Memory B cell (primary cell): ENCODE measurements at regions not wholly inside any gene's neighbourhood (a gene's known extent, or its start where the extent isn't known, plus 50 kb on each side); places are given as distances from the start of the nearest gene placed in this dataset.

Experiments used
- ATAC-seq: fragments of 150-1000 bp; cut with Tn5 transposase; 2 replicates; pipeline ENCODE4 v1.10.0; 2021; ENCODE audit warnings: low read depth, mild to moderate bottlenecking, moderate library complexity
- DNase-seq, 2 donors: peaks; one replicate each; pipeline ENCODE4 v3.0.0; 2022; ENCODE audit warnings: low spot score in 2 of 2
- H3K27ac Mint-ChIP-seq: one replicate; pipeline ENCODE4 v1.8.0; 2022; ENCODE audit warnings: mild to moderate bottlenecking, moderate library complexity, mixed read lengths
- H3K27me3 Mint-ChIP-seq: one replicate; pipeline ENCODE4 v1.8.0; 2022; ENCODE audit warnings: mixed read lengths
- H3K36me3 Mint-ChIP-seq: one replicate; pipeline ENCODE4 v1.8.0; 2022; ENCODE audit warnings: mild to moderate bottlenecking, mixed read lengths
- H3K4me1 Mint-ChIP-seq: one replicate; pipeline ENCODE4 v1.8.0; 2022; ENCODE audit warnings: mixed read lengths
- H3K4me3 Mint-ChIP-seq: one replicate; pipeline ENCODE4 v1.8.0; 2022; ENCODE audit warnings: mild to moderate bottlenecking, moderate library complexity, mixed read lengths
- H3K9me3 Mint-ChIP-seq: one replicate; pipeline ENCODE4 v1.8.0; 2022; ENCODE audit warnings: mixed read lengths

- no peak overlapping the region for H3K27ac Mint-ChIP-seq
Observed at GRCh38 chr3:72088486-72089025, 303.6 kb upstream of the PROK2 start.

GRCh38 chr3:72087420-72087819 lies 302.5 kb upstream of the PROK2 start:
- H3K27me3 Mint-ChIP-seq, result peaks cover 9% of the 10 kb centered on the region
- H3K27ac Mint-ChIP-seq, result no peak overlapping the region
- H3K36me3 Mint-ChIP-seq, result no peaks in the 10 kb centered on the region
- H3K9me3 Mint-ChIP-seq, result no peaks in the 10 kb centered on the region
- peaks cover 11% of the 10 kb centered on the region for H3K4me1 Mint-ChIP-seq
- H3K4me3 Mint-ChIP-seq, result no peak overlapping the region
- ATAC-seq, result no peak
- no peak for DNase-seq

More at GRCh38 chr3:72088486-72089025, 303.6 kb upstream of the PROK2 start:
- H3K36me3 Mint-ChIP-seq, result no peaks in the 10 kb centered on the region
- H3K4me1 Mint-ChIP-seq, result peaks cover 12% of the 10 kb centered on the region
- ATAC-seq (no peak), DNase-seq (no peak)
- H3K4me3 Mint-ChIP-seq, result no peak overlapping the region
- peaks cover 7% of the 10 kb centered on the region for H3K27me3 Mint-ChIP-seq
- H3K9me3 Mint-ChIP-seq, result no peaks in the 10 kb centered on the region

DNA sequence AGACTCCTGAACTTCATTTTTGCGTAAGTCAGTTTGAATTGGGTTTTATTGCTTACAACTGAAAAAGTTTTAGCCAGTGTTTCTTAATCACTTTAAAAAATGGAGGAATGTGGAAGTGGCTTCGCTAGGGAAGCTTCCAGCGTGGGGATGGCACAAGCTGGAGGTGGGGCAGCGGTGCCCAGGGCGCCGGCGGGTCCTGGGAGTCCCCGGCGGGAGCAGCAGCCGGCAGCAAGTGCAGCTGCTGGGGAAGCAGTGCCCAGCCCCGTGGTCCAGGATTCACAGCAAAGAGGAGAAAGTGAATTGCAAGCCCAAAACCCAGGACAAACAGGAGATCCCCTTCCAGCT lies 301.8 kb upstream of the PROK2 start:
- ATAC-seq (no peak), DNase-seq (no peak)
- Mint-ChIP-seq H3K27me3 (peaks cover 9% of the 10 kb centered on the region), H3K4me1 (peaks cover 15% of the 10 kb centered on the region), H3K9me3 (no peaks in the 10 kb centered on the region), H3K36me3 (no peaks in the 10 kb centered on the region), H3K4me3 (no peak overlapping the region), H3K27ac (no peak overlapping the region)

DNA sequence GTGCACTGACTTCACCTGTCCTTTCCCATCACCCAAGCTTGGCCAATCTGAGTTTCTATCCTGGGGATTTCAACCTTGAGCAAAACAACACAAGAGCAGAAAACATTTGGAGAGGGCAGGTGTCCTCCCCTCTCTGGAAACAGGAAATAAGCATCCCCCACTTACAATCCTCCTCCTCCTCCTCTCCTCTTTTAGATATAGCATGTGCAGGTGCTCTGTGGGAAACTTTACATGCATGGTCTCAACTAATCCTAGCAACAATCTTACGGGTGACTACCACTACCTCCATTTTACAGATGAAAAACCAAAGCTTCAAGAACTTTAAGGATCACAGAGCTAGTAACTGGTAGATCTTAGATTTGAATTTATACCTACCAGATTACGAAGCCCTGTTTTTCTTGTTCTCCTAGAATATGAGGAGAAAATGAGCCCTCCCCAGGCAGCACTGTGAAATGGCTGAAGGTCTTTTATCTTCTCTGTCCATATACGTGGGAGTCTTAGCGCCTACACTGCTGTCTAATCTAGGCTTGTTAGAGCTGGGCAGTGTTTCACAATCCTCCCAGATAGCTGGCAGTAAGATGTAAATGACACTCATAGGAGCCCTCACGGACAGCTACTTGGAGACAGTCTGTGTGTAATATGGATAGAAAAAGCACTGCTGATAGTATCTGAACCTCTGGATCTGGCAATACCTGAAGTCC lies 301.2 kb upstream of the PROK2 start:
- ATAC-seq, result no peak
- H3K27ac Mint-ChIP-seq, result no peak overlapping the region
- peaks cover 9% of the 10 kb centered on the region for H3K27me3 Mint-ChIP-seq

DNA sequence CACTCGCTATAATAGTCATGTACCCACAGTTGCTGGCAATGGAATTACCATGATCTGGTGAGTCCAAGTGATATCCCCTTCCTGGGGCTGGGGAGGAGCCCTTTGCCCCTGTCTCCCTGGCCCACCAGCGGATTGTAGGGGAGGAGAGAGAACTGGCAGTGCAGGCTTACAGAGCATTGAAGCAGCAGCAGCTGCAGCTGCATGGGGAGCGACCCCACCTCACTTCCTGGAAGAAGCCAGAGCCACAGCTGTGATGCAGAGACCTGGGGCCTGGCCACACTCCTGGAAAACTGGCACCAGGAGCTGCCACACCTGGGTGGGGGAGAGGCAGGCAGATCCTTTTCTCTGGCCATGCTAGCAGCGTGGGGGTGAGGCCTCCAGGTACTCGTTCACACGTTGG lies 300.1 kb upstream of the PROK2 start:
- H3K9me3 Mint-ChIP-seq, result no peaks in the 10 kb centered on the region
- H3K4me1 Mint-ChIP-seq, result peaks cover 28% of the 10 kb centered on the region
- DNase-seq (no peak), ATAC-seq (no peak)
- H3K27me3 Mint-ChIP-seq, result peaks cover 5% of the 10 kb centered on the region
- no peak overlapping the region for H3K27ac Mint-ChIP-seq
- no peaks in the 10 kb centered on the region for H3K36me3 Mint-ChIP-seq
- H3K4me3 Mint-ChIP-seq, result no peak overlapping the region

More for the DNA sequence above, 301.2 kb upstream of the PROK2 start:
- Mint-ChIP-seq H3K9me3 (no peaks in the 10 kb centered on the region), H3K4me3 (no peak overlapping the region), H3K4me1 (peaks cover 20% of the 10 kb centered on the region), H3K36me3 (no peaks in the 10 kb centered on the region)
- no peak for DNase-seq

DNA sequence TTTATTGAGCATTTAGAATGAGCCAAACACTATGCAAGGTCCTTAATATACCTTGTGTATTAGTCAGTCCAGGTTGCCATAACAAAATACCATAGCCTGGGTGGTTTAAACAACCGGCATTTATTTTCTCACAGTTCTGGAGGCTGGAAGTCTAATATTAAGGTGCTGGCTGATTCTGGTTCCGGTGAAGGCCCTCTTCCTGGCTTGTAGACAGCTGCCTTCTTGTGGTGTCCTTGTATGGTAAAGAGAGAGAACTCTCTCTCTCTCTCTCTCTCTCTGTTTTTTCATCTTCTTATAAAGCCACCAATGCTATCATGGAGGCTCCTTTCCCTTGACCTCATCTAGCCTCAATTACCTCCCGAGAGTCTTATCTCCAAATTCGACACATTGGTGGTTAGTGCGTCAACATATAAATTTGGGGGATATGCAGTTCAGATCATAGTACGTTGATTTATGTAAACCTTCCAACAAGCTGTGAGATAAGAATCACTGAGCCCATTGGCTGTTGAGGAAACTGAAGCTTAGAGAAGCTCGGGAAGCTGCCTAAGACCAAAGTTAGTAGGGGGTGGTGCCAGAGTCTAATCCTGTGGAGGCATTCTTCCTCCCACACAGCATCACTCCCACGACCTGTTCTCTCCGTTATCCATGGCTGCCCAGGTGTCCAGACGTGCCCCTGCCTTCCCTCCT lies 298.0 kb upstream of the PROK2 start:
- Mint-ChIP-seq H3K4me1 (peaks cover 36% of the 10 kb centered on the region), H3K9me3 (no peaks in the 10 kb centered on the region), H3K36me3 (no peaks in the 10 kb centered on the region), H3K4me3 (no peak overlapping the region), H3K27ac (peak overlapping the region; percentile 91), H3K27me3 (peaks cover 5% of the 10 kb centered on the region)
- DNase-seq, result no peak
- ATAC-seq, result peak; percentile 28

GRCh38 chr3:72082186-72082715 lies 297.3 kb upstream of the PROK2 start:
- Mint-ChIP-seq H3K9me3 (no peaks in the 10 kb centered on the region), H3K36me3 (no peaks in the 10 kb centered on the region), H3K27me3 (peaks cover 5% of the 10 kb centered on the region), H3K4me3 (peak overlapping the region; percentile 67), H3K27ac (peak overlapping the region; percentile 91), H3K4me1 (peaks cover 41% of the 10 kb centered on the region)
- ATAC-seq, result peak; percentile 88
- peak in 1 of 2 donors; percentile 60 for DNase-seq

DNA sequence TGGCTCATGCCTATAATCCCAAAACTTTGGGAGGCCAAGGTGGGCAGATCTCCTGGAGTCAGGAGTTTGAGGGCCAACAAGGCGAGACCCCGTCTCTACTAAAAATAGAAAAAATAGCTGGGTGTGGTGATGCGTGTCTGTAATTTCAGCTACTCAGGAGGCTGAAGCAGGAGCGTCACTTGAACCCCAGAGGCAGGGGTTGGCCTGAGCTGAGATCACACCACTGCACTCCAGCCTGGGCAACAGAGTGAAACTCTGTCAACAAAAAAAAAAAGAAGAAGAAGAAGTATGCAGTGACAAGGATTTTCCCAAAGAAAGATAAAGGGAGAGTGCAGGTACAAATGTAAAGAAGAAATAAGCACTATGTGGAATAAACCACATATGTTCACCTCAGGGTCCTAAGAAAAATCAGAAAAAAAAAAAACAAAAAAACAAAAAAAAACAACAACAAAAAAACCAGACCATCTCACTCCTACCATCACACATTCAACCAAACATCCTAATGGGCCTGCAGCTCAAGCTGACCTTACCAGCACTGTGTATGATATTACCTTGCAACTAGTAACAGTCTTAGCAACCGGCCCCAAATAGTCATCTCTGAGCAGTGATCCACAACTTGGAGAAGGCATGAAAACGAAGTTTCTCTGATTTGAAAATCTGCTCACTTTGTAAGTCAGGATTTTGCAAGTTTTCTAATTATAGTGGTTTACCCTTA lies 296.7 kb upstream of the PROK2 start:
- Mint-ChIP-seq H3K4me1 (peaks cover 44% of the 10 kb centered on the region), H3K4me3 (peak overlapping the region; percentile 38), H3K27me3 (peaks cover 5% of the 10 kb centered on the region), H3K27ac (peak overlapping the region; percentile 91), H3K36me3 (no peaks in the 10 kb centered on the region), H3K9me3 (peaks cover 1% of the 10 kb centered on the region)
- ATAC-seq (no peak), DNase-seq (no peak)

- Mint-ChIP-seq H3K27ac (peak overlapping the region; percentile 46), H3K27me3 (peaks cover 5% of the 10 kb centered on the region), H3K4me1 (peaks cover 42% of the 10 kb centered on the region), H3K36me3 (no peaks in the 10 kb centered on the region), H3K9me3 (peaks cover 2% of the 10 kb centered on the region), H3K4me3 (no peak overlapping the region)
- ATAC-seq, result no peak
- DNase-seq, result no peak
Observed at GRCh38 chr3:72080800-72081199, 295.9 kb upstream of the PROK2 start.

DNA sequence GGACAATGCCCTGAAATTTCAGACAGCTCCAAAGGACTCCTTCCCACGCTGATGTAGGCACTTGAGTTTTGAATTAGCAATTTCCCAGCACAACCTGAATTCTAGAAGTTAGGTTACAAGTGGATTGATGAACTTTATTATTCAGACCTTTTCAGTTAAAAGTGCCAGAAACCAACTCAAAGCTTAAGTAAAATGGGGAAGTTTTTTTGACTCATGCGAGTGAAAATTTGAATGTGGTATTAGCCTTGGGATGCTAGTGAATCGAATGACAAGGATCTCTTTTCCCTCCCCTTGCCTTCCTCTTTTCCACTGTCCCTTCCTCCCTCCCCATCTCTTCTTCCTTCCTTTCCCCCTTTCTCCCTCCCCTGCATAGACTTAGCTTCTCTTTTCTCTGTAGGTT lies 295.1 kb upstream of the PROK2 start:
- ATAC-seq, result no peak
- no peak overlapping the region for H3K4me3 Mint-ChIP-seq
- H3K27ac Mint-ChIP-seq, result peak overlapping the region; percentile 46

DNA sequence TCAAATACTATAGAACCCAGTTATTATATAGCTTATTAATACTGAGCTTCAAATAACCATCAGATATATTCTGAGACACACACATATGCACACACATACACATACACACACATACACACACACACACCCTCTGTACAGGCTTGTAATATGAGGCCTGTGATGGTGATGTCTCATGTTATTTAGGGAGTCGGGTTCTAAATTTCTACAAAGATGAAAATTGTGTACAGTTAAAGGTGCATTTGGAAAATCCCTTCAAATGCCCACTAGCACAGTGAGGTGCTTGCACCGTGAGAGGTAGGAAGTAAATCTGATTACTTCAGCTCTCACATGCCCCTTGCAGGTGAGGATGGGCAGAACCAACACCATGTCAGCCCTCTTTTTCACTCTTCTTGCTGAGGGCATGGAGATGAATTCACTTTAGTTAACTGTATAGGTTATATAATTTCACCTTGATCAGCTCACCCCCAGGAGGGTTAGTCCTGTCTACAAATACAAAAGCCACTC lies 294.5 kb upstream of the PROK2 start:
- ATAC-seq, result peak; percentile 33
- H3K4me1 Mint-ChIP-seq, result peaks cover 42% of the 10 kb centered on the region

More for the DNA sequence above, 295.1 kb upstream of the PROK2 start:
- peaks cover 42% of the 10 kb centered on the region for H3K4me1 Mint-ChIP-seq
- peaks cover 5% of the 10 kb centered on the region for H3K27me3 Mint-ChIP-seq
- H3K9me3 Mint-ChIP-seq, result peaks cover 5% of the 10 kb centered on the region
- DNase-seq, result no peak
- H3K36me3 Mint-ChIP-seq, result no peaks in the 10 kb centered on the region

DNA sequence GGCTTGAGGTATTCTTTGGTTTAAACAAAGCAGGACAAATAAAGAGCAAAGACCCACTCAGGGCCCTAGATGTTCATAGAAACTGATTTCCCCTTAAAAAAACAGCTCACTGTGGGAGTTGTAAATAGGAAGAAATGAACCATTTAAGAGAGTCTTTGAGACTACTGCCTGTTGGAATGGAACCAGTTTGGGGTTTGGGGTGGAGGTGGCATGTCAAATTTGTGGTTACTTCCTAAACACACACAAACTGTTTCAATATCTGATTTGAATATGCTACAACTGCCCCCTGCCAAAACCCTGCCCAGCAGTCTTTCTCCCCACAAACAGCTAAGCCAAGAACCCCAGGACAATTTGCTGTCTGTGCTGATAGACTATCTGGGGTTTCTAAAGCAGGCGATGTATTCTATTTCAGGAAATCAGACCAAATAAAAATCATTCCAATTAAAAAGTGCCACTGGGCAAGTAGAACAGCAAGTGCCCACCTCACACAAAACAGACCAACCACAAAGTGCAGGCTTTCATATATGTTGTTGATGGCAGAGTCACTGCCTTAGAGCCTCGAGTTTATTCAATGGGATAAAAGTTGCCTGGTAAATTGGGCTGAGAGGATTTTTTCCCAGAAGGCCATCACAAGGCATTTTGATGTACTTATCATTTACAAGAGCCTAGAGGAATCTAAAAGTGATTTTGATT lies 293.9 kb upstream of the PROK2 start:
- Mint-ChIP-seq H3K9me3 (peaks cover 6% of the 10 kb centered on the region), H3K4me3 (no peak overlapping the region), H3K36me3 (no peaks in the 10 kb centered on the region), H3K27me3 (peaks cover 4% of the 10 kb centered on the region), H3K4me1 (peaks cover 42% of the 10 kb centered on the region), H3K27ac (peak overlapping the region; percentile 25)
- DNase-seq (no peak), ATAC-seq (no peak)

More for the DNA sequence above, 294.5 kb upstream of the PROK2 start:
- Mint-ChIP-seq H3K27me3 (peaks cover 5% of the 10 kb centered on the region), H3K27ac (peak overlapping the region; percentile 46), H3K9me3 (peaks cover 6% of the 10 kb centered on the region), H3K36me3 (no peaks in the 10 kb centered on the region), H3K4me3 (no peak overlapping the region)
- no peak for DNase-seq

DNA sequence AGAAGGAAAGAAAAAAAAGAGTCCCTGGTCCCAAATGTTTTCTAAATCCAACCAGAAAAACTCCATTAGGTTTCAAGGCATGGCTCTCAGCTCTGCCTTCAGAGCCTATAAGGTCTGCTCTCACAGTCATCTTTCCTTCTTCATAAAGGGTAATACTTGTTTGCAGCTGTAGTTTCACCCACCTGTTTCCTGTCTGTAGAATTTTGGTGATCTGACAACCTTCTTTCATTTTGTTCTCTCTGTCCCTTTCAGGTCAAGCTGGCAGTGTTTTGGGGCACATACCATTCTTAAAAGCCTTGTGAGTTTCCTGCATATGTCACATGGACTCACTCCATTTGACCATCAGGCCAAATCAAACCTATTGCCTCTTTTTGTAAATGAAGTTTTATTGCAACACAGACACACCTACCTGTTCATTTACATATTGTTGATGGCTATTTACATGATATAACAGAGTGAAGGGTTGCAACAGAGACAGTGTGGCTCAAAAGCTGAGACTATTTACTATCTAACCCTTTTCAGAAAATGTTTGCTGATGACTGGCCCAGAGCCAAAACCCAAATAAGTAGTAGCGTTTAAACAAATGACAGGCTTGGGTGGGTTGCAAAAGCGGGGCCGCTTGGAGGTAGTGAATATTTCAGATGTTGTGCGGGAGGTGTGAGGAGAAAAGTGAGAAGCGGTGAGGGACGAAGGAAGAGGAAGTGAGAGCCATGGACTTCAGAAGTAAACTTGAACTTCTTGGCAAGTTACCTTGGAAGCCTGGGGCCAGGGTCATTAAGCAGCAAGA lies 292.7 kb upstream of the PROK2 start:
- peak; percentile 12 for ATAC-seq
- Mint-ChIP-seq H3K27ac (no peak overlapping the region), H3K9me3 (peaks cover 6% of the 10 kb centered on the region), H3K4me3 (peak overlapping the region; percentile 6), H3K36me3 (no peaks in the 10 kb centered on the region), H3K27me3 (no peaks in the 10 kb centered on the region), H3K4me1 (peaks cover 35% of the 10 kb centered on the region)
- DNase-seq, result no peak
